ENCODE measurements at regions not wholly inside any gene's neighbourhood (a gene's known extent, or its start where the extent isn't known, plus 50 kb on each side); places are given as distances from the start of the nearest gene placed in this dataset.
A peak's percentile ranks its signal among the peaks of the same experiment; 100 is the strongest.

- intact Hi-C loops (cut with DNase I): no loop called here
- no peaks in the 10 kb centered on the region for H3K27me3 ChIP-seq (ENCODE audit: control insufficient read depth, insufficient read depth, low read length)
- DNase-seq (no peak), FAIRE-seq (no peak)
- TF ChIP-seq, protein P1, sequence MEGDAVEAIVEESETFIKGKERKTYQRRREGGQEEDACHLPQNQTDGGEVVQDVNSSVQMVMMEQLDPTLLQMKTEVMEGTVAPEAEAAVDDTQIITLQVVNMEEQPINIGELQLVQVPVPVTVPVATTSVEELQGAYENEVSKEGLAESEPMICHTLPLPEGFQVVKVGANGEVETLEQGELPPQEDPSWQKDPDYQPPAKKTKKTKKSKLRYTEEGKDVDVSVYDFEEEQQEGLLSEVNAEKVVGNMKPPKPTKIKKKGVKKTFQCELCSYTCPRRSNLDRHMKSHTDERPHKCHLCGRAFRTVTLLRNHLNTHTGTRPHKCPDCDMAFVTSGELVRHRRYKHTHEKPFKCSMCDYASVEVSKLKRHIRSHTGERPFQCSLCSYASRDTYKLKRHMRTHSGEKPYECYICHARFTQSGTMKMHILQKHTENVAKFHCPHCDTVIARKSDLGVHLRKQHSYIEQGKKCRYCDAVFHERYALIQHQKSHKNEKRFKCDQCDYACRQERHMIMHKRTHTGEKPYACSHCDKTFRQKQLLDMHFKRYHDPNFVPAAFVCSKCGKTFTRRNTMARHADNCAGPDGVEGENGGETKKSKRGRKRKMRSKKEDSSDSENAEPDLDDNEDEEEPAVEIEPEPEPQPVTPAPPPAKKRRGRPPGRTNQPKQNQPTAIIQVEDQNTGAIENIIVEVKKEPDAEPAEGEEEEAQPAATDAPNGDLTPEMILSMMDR (IDR thresholded peaks at IDR 0.05; ENCODE audit: borderline replicate concordance, extremely low read depth, insufficient read depth): no peak
- no peaks in the 10 kb centered on the region for H3K4me1 ChIP-seq (ENCODE audit: control insufficient read depth in 2 of 3, insufficient read depth in 2 of 3, low read depth in 1 of 3, low read length in 3 of 3)
- no peak overlapping the region for H3K27ac ChIP-seq (ENCODE audit: low read depth in 2 of 2, low read length in 2 of 2)
- peaks cover 3 to 9% (median 4%) of the 10 kb centered on the region in 3 donors for H3K9me3 ChIP-seq (ENCODE audit: control insufficient read depth in 2 of 3, insufficient read depth in 1 of 3, low read length in 3 of 3)
- no peak overlapping the region for H3K4me3 ChIP-seq (ENCODE audit: low read length in 3 of 3)
- no peak overlapping the region for H3K9ac ChIP-seq (ENCODE audit: low read length in 3 of 3)
- H3K36me3 ChIP-seq (ENCODE audit: control insufficient read depth in 2 of 3, insufficient read depth in 3 of 3, low read length in 3 of 3): no peaks in the 10 kb centered on the region
Observed at GRCh38 chr3:64294771-64295170, 69.5 kb upstream of the PRICKLE2 start.

DNA sequence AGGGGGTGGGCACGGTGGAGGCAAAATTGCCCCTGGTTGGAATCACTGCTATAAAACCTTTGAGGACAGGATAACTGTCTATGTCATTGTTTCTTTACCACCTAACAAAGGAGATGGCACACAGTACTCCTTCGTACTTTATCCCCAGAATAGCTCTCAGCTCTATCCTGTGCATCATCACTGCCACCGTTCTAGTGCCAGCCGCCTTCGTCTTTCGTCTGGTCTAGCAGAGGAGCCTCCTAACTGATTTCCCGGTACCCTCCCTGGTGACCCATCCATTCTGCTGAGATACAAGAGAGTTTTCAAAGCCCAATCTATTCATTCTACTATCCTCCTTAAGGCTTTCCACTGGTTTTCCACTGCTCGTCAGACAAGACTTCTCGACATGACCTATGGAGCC lies 67.9 kb upstream of the PRICKLE2 start:
- Histone ChIP-seq H3K4me1 (ENCODE audit: control insufficient read depth in 2 of 3, insufficient read depth in 2 of 3, low read depth in 1 of 3, low read length in 3 of 3) (no peaks in the 10 kb centered on the region), H3K27me3 (ENCODE audit: control insufficient read depth, insufficient read depth, low read length) (no peaks in the 10 kb centered on the region), H3K4me3 (ENCODE audit: low read length in 3 of 3) (no peak overlapping the region), H3K9ac (ENCODE audit: low read length in 3 of 3) (no peak overlapping the region), H3K36me3 (ENCODE audit: control insufficient read depth in 2 of 3, insufficient read depth in 3 of 3, low read length in 3 of 3) (no peaks in the 10 kb centered on the region), H3K27ac (ENCODE audit: low read depth in 2 of 2, low read length in 2 of 2) (no peak overlapping the region), H3K9me3 (ENCODE audit: control insufficient read depth in 2 of 3, insufficient read depth in 1 of 3, low read length in 3 of 3) (peaks cover 3 to 9% (median 4%) of the 10 kb centered on the region in 3 donors)
- TF ChIP-seq, protein P1 (IDR thresholded peaks at IDR 0.05; ENCODE audit: borderline replicate concordance, extremely low read depth, insufficient read depth): no peak
- intact Hi-C loops (cut with DNase I): no loop called here
- DNase-seq (no peak), FAIRE-seq (no peak)

DNA sequence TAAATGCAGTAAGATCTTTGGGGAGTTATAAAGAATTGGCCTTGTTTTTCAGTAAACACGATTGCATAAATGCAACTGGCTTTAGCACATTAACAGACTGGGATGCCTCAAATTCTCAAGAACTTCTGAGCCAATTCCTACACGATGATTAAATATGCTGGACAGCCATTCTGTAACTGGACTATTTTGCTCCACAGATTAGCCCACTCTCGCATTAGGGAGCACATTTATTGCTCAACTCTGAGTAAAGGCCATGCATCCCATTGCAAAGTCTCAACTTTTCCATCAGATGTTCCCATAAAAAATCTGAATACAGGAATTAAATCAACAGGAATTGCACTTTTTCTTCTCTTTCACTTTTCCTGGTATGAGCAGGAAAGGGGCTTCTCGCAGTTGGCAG lies 66.7 kb upstream of the PRICKLE2 start:
- FAIRE-seq (no peak), DNase-seq (peak in 1 of 5 donors; percentile 44)
- no peaks in the 10 kb centered on the region for H3K36me3 ChIP-seq (ENCODE audit: control insufficient read depth in 2 of 3, insufficient read depth in 3 of 3, low read length in 3 of 3)
- H3K9me3 ChIP-seq (ENCODE audit: control insufficient read depth in 2 of 3, insufficient read depth in 1 of 3, low read length in 3 of 3): peaks cover 0 to 2% (median 0%) of the 10 kb centered on the region in 3 donors
- no peak overlapping the region for H3K27ac ChIP-seq (ENCODE audit: low read depth in 2 of 2, low read length in 2 of 2)
- intact Hi-C loops (cut with DNase I): no loop called here
- no peak overlapping the region for H3K9ac ChIP-seq (ENCODE audit: low read length in 3 of 3)
- H3K4me3 ChIP-seq (ENCODE audit: low read length in 3 of 3): no peak overlapping the region
- TF ChIP-seq, protein P1 (IDR thresholded peaks at IDR 0.05; ENCODE audit: borderline replicate concordance, extremely low read depth, insufficient read depth): no peak
- no peaks in the 10 kb centered on the region for H3K27me3 ChIP-seq (ENCODE audit: control insufficient read depth, insufficient read depth, low read length)
- H3K4me1 ChIP-seq (ENCODE audit: control insufficient read depth in 2 of 3, insufficient read depth in 2 of 3, low read depth in 1 of 3, low read length in 3 of 3): no peaks in the 10 kb centered on the region

DNA sequence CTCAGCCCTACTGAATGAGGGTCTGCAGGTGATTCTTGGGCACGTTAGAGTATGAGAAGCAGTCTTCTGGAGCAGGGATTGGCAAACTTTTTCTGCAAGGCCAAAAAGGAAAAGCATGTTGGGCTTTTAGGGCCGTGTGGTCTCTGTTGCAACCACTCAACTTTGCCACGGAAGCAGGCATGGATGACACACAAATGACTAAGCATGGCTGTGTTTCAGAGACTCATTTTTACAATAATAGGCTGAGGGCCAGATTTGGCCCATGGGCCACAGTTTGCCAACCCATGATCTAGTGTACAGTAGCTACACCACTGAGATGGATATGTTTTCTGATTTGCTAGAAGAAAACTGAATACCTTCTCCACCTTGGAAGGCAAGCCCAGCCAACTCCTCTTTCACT lies 66.1 kb upstream of the PRICKLE2 start:
- FAIRE-seq: no peak
- intact Hi-C loops (cut with DNase I): no loop called here

More for the DNA sequence above, 66.1 kb upstream of the PRICKLE2 start:
- Histone ChIP-seq H3K4me3 (ENCODE audit: low read length in 3 of 3) (no peak overlapping the region), H3K9ac (ENCODE audit: low read length in 3 of 3) (no peak overlapping the region), H3K36me3 (ENCODE audit: control insufficient read depth in 2 of 3, insufficient read depth in 3 of 3, low read length in 3 of 3) (no peaks in the 10 kb centered on the region), H3K27ac (ENCODE audit: low read depth in 2 of 2, low read length in 2 of 2) (peak overlapping the region in 1 of 2 donors; percentile 26), H3K9me3 (ENCODE audit: control insufficient read depth in 2 of 3, insufficient read depth in 1 of 3, low read length in 3 of 3) (no peaks in the 10 kb centered on the region), H3K27me3 (ENCODE audit: control insufficient read depth, insufficient read depth, low read length) (no peaks in the 10 kb centered on the region), H3K4me1 (ENCODE audit: control insufficient read depth in 2 of 3, insufficient read depth in 2 of 3, low read depth in 1 of 3, low read length in 3 of 3) (no peaks in the 10 kb centered on the region)
- TF ChIP-seq, protein P1 (IDR thresholded peaks at IDR 0.05; ENCODE audit: borderline replicate concordance, extremely low read depth, insufficient read depth): no peak
- peak in 1 of 5 donors; percentile 73 for DNase-seq

Measured in kidney (tissue), 13 donors.